ENCODE measurements at regions not wholly inside any gene's neighbourhood (a gene's known extent, or its start where the extent isn't known, plus 50 kb on each side); places are given as distances from the start of the nearest gene placed in this dataset.

GRCh38 chr6:126123226-126123625 lies 136.9 kb downstream of the TRMT11 start:
- TF ChIP-seq CTCF (IDR thresholded peaks at IDR 0.05; ENCODE audit: insufficient read depth, low read length, poor library complexity, severe bottlenecking) (no peak), EZH2phosphoT487 (conservative IDR thresholded peaks at IDR 0.05; ENCODE audit: low read length) (no peak)
